GM19351 (cell line): ENCODE measurements at regions not wholly inside any gene's neighbourhood (a gene's known extent, or its start where the extent isn't known, plus 50 kb on each side); places are given as distances from the start of the nearest gene placed in this dataset.

ENCODE experiments used
- ATAC-seq: cut with Tn5 transposase; IDR thresholded peaks from one replicate; pipeline ENCODE4 v1.9.1; 2021; ENCODE audit warnings: mild to moderate bottlenecking, moderate library complexity; ENCODE audit not compliant: unreplicated experiment

- ATAC-seq = no peak
These were observed 230.3 kb downstream of the SUDS3 start for GRCh38 chr12:118606690-118607089.

DNA sequence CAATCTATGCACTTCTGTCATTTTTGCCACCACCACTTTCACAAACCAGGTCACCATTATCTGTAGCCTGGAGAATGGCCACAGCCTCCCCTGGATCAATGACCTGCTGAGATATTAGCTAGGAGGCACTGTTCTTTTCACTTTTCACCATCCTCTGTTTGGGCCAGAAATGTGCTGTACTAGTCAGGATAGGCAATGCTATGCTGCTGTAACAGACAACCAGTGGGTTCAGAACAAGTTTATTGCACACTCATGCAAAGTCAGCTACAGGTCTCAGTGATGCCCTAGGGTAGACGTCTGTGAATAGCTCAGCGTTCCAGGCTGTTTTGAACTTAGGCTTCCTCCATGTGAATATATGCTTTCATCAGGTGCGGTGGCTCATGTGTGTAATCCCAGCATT is 231.5 kb downstream of the SUDS3 start:
- ATAC-seq = no peak

DNA sequence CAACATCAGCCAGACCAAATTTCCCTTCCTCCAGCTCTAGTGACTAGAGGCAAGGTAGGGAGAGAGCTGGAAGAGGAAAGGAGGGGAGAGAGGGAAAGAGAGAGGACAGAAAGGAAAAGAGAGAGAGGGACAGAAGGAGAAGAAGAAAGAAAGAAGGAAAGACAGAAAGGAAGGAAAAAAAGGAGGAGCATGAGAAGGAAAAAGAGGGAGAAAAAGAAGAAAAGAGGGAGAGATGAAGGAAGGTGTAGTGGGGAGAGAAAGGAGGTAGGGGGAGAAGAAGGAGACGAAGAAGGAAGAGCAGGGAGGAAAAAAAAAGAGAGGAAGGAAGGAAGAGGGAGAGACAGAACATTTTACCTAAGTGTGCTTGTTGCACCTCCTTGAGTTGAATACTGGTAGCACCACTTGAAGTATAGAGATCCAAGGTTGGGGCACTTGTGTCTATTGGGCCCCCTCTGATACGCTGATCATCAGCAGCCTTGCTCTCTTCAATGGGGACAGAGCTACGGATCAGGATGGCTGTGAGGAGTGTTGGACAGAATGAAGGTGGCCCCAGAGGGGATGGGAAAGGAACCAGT is 232.5 kb downstream of the SUDS3 start:
- ATAC-seq = no peak

DNA sequence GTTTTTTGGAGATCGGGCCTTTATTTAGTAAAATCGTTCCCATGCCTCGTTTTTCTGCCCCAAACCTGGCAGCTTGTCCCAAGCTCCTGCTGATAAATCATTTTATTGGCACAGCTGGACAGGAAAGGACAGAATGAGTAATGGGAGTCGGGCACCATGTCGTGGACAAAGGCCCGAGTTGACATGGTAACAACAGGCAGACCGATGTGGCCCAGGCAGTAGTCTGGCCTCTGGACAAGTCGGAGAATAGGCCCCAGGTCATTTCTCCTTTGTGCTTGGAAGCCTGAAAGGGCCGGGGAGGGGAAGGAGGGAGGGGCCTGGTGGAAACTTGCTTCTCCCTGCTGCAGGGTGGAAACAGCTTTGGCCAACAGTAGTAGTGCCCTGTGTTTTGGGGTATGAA is 234.9 kb downstream of the SUDS3 start:
- no peak for ATAC-seq

DNA sequence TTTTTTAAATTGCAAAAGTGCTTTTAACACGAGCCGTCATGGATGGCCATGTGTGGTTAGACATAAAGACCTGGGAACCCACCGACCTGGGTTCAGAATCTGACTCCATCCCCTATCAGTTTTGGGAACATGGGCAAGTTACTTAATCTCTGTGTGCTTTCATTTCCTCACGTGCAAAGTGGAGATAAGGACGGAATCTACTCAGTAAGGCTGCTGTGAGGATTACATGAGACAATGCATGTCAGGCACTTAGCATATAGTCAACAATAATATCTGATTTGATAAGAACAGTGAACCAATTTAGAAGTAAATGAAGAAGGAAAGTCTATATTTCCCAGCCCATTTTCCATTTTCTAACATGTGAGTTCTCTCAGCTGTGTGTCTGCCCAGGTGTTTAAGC is 235.4 kb downstream of the SUDS3 start:
- ATAC-seq = no peak

DNA sequence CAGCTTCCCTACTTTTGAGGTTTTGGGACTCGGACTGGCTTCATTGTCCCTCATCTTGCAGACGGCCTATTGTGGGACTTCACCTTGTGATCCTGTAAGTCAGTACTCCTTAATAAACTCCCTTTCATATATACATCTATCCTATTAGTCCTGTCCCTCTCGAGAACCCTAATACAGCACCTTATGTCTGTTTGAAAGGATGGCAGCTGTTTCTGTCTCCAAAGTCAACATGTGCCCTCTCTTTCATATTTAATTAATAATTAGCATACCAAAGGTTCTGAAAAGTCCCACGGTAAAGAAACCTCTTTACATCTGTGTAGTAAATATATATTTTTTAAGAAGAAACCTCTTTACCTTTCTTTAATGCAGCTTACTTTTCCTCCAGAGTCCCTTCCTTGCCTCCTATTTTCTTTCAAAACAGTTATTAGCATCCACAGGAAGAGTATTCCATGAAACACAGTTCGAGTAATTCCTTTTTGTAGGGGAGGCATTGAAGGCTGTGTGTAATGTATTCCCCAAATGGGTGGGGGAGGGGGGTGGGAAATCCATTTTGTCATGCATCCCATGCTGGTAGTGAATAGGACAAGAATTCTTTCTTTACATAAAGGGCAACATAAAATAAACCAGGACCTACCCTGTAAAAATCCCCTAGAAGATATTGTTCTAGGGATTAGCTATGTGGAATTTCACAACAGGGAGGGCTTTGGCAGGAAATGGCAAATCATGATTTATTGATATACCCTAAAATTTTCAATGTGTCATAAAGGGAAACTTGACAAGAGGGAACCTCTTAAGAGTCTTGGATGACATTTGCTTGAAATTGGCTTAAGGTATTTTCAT is 241.5 kb downstream of the SUDS3 start:
- ATAC-seq = no peak

- ATAC-seq = no peak
These were observed 242.3 kb downstream of the SUDS3 start for GRCh38 chr12:118618695-118619094.

DNA sequence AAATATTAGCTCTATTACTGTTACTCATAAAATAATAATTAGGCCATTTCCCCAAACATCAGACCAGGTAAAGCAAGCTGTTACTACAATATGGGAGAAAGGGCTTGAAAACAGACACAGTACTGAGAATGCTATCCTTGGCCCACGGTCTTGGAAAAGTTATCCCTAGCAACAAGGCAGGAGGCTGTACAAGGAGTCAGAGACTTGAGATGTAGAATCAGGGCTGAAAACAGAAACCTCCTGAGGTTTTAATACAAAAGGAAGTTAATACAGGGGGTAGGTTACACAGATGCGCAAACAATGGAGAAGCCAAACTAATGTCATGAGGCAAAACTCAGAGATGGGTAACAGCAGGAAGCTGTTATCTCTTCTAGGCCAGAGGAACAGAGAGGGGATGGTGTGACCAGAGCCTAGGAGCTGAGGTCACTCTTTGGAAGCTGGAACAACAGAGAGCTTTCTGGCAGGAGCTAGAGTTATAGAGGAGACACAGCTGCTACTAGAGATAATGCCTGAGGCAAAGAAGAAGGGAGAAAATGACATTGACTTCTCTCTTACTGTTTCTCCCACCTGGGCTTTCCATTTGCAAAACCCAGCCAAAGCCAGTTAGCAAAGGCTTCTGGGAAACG is 248.8 kb downstream of the SUDS3 start:
- no peak for ATAC-seq

GRCh38 chr12:118633071-118633470 is 256.7 kb downstream of the SUDS3 start:
- ATAC-seq = no peak

DNA sequence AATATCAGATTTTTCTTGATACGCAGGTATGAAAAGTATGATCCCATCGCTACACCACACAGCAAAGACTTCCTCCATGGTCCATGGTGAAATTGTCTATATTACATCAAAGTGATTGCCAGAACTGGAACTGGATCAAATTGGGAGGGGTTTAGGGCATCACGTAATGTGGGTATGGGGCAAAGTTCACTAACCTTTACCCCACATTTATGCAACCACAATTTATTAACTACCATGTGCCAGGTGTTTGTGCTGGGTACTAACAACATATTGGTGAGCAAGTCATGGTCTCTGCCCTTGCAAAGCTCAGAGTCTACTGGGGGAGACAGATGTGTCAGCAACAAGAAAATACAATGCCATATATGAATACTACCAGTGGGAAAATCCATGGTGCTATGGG is 258.9 kb downstream of the SUDS3 start:
- no peak for ATAC-seq

DNA sequence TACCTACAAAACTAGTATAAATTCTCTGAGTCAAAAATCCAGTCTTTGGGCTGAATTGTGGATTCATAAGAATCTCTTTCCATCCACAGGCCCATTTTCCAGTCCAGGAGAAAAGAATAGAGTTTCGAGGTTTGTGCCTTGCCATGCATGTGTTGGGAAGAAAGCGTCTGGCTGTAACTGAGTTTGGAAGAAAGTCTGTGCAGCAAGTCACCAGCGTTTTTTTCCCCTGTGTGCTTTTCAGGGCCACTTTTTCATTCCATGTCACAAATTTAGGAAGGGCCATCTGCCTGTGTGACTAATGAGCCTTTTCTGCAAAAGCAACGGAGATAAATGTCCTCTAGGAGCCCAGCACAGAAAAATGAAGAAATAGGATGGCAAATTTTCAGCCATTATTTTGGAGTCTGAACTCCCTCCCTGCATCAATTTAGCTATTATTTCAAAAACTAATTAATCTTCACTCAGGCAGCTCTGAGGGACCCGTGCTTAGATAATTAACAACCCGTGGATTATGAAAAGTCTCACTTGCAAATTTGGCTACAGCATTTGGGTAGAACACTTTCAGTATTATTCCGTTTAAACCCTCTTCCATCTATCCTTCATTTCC is 261.5 kb downstream of the SUDS3 start:
- no peak for ATAC-seq

DNA sequence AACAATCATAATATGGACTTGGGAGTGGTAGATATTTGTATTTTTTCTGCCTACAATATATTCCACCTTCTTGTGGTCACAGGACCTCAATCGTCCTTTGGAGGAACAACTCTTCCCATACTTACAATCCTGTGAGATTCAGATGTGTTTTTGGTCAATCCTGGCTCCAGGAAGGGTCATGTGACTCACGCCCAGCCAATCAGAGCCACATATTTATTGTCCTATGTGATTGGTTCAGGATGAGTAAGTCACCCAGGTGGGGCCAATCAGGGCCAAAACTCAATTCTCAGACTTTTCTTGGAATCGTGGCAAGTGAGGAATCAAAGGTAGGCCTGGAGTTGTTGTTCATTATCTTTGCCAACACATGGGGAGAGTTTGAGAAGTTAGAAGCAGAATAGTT is 264.9 kb downstream of the SUDS3 start:
- no peak for ATAC-seq

DNA sequence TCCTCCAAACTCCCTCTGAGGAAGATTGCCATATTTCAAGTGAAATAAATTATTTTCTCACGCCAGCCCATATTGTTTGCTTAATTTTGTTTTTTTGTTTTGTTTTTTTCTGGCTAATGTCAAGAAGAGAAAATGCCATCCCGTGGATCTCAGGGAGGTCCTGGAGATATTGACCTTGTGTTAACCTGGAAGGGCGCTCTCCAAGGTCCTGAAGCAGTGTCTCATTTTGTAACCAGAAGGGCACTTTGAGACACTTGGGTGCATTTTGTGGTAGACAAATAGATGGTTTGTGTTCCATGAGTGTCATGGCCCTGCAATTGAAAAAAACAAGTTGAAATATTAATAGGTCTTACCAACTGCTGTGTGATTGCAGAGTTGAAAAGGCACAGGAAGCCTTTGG is 268.9 kb downstream of the SUDS3 start:
- no peak for ATAC-seq

DNA sequence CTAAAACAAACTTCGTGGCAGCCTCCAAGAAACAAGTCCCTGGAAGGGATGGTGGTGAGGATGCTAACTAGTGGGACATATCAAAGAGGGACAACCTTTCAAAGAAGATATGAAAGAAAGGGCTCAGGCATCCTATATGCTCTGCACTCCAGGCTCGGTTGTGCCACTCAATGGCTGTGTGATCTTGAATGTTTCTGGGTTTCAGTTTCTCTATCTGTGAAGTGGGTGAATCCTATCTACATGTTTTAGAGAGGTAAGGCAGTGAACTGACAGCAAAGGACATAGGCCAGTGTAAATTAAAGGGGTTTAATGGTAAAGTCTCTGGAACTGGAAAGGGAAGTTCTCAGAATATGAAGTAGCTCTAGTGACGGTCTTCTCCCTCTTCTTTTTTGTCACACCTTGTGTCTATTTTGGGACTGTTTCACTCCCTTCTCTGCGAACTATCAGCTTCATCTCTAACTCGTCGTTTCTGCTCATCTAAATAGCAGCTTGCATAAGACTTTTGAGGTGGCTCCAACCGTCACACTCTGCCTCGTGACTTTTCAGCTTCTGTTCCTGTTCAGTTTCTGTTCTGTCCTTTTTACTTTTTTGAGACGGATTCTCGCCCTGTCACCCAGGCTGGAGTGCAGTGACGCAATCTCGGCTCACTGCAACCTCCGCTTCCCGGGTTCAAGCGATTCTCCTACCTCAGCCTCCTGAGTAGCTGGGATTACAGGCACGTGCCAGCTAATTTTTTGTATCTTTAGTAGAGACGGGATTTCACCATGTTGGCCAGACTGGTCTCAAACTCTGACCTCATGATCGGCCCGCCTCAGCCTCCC is 273.6 kb downstream of the SUDS3 start:
- no peak for ATAC-seq

DNA sequence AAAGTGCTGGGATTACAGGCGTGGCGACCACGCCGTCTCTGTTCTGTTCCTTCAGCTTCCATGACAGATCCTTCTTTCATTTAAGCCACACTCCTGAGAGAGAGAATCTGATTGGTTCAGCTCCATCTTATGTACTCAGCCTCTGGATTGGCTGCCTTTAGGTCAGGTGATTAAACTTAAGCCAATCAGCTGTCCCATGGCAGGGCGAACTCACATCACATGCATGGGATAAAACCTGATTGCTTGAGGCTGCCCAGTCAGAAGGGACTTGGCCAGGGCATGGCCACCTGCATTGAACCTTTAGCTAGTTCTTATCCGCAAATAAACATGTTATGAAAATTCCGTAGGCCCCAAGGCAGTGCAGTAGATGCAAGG is 274.2 kb downstream of the SUDS3 start:
- ATAC-seq = no peak

GRCh38 chr12:118651487-118651886 is 275.1 kb downstream of the SUDS3 start:
- ATAC-seq = no peak

- ATAC-seq = no peak
These were observed 279.2 kb downstream of the SUDS3 start for GRCh38 chr12:118655588-118655987.

DNA sequence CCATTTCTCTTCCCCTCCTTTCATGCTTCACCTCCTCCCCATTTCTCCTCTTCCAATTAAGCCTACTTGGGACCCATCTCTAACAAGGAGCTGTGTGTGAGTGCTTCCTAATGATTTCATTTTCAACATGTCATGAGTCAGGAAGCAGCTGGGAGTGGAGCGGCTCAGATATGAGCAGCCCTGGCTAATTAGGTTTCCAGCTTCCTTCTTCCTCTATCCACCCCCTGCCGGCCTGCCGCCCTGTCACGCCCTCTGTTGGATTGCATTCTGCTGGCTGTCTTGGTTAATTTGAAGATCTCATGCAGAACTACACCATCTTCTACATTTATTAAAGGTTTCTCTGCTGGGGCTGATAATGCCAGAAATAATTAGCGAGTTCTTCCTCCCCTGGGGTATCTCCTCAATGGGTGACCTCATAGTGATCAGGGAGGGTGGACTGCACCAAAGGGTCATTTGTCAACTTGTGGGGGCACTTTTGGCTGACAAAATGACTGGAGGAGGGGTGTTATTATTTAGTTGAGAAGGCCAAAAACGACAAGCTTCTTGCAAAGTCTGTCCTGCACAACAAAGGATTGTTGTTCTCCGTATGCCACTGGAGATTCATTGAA is 300.9 kb upstream of the SRRM4 start:
- no peak for ATAC-seq

- peak; percentile 97 for ATAC-seq
These were observed 298.7 kb upstream of the SRRM4 start for GRCh38 chr12:118682656-118683055.

- no peak for ATAC-seq
These were observed 295.2 kb upstream of the SRRM4 start for GRCh38 chr12:118685983-118686607.
